K562 (cell line): ENCODE measurements at regions not wholly inside any gene's neighbourhood (a gene's known extent, or its start where the extent isn't known, plus 50 kb on each side); places are given as distances from the start of the nearest gene placed in this dataset.

Experiments
- ATAC-seq: fragments of 200-7000 bp; cut with Tn5 transposase; 3 replicates; pipeline ENCODE4 v1.9.1; 2020; ENCODE audit warnings: moderate library complexity
- BruUV-seq: library from RNA; stranded (reverse); fragments of 400-500 nt; replicated peaks from 2 replicates; lab custom pipeline; 2021; lab: Mats Ljungman, UMichigan
- CTCF ChIA-PET: fragments of 300-600 bp; formaldehyde crosslinking; extraction: SDS; loops from one replicate; lab custom pipeline; 2021; ENCODE audit warnings: low intra/inter-chr PET ratio; lab: Yijun Ruan, JAX
- POLR2A ChIA-PET: fragments of 300-600, 350-650 bp; sonication (Branson Sonifier 250); formaldehyde crosslinking; extraction: SDS; loops from one replicate; lab custom pipeline; 2021; ENCODE audit warnings: antibody characterized with exemption, inconsistent platforms; lab: Yijun Ruan, JAX
- DNase-seq, 4 experiments: peaks; one replicate each; pipeline versions ENCODE4 v3.0.0 to v3.0.0-alpha.2; 2011 to 2018; ENCODE audit warnings: low spot score in 3 of 4, mixed read lengths in 3 of 4; ENCODE audit errors: extremely low read depth in 1 of 4
- FAIRE-seq: peaks from 2 replicates; lab custom pipeline; 2011; peaks lifted over from hg19 to GRCh38; lab: Jason Lieb, UNC
- H2AFZ ChIP-seq: 2 replicates; pipeline ENCODE4 v1.6.0; 2011; ENCODE audit warnings: low read depth, low read length, control low read depth, inconsistent platforms
- H3K27ac ChIP-seq: fragments of 200-600 bp; 3 replicates; pipeline ENCODE4 v1.8.0; 2011; ENCODE audit warnings: low read depth, mild to moderate bottlenecking, control low read depth, inconsistent platforms, low read length, moderate library complexity, mixed read lengths; ENCODE audit errors: extremely low read depth
- H3K27me3 ChIP-seq, 2 experiments: fragments of 300-600 bp in 1 of 2; 2 replicates in 1 of 2; 3 replicates in 1 of 2; pipeline versions ENCODE4 v1.6.0 to v1.8.0; 2011; ENCODE audit warnings: inconsistent platforms in 2 of 2, low read length in 2 of 2, mild to moderate bottlenecking in 1 of 2, mixed read lengths in 1 of 2, moderate library complexity in 1 of 2; ENCODE audit not compliant: control insufficient read depth in 2 of 2, insufficient read depth in 2 of 2
- H3K36me3 ChIP-seq: fragments of 300-600 bp; 3 replicates; pipeline ENCODE4 v1.8.0; 2011; ENCODE audit warnings: mild to moderate bottlenecking, low read length, inconsistent platforms; ENCODE audit not compliant: control insufficient read depth, insufficient read depth
- H3K4me1 ChIP-seq, 2 experiments: fragments of 200-600 bp in 1 of 2; replicated peaks in 1 of 2; 2 replicates in 1 of 2; 3 replicates in 1 of 2; pipeline versions ENCODE4 v1.5.1 to v1.8.0; 2011; ENCODE audit warnings: inconsistent platforms in 2 of 2, low read length in 2 of 2, mild to moderate bottlenecking in 1 of 2, mixed read lengths in 1 of 2, moderate library complexity in 1 of 2; ENCODE audit not compliant: control insufficient read depth in 2 of 2, insufficient read depth in 2 of 2
- H3K4me2 ChIP-seq: 2 replicates; pipeline ENCODE4 v1.6.1; 2011; ENCODE audit warnings: low read length, control low read depth, inconsistent platforms, mixed read lengths; ENCODE audit not compliant: insufficient read depth
- H3K4me3 ChIP-seq: fragments of 200-600 bp; sonication (generic), shearing (Covaris generic); 2 replicates; pipeline ENCODE4 v1.5.1; 2016; ENCODE audit warnings: control low read depth, inconsistent platforms
- H3K79me2 ChIP-seq: fragments of 200-600 bp; 3 replicates; pipeline ENCODE4 v1.8.0; 2011; ENCODE audit warnings: low read length, inconsistent platforms; ENCODE audit not compliant: control insufficient read depth, insufficient read depth
- H3K9ac ChIP-seq, 2 experiments: 2 replicates each; pipeline versions ENCODE4 v1.6.0 to v1.6.1; 2011; ENCODE audit warnings: low read depth in 2 of 2, low read length in 2 of 2, control low read depth in 1 of 2, inconsistent platforms in 1 of 2, mild to moderate bottlenecking in 1 of 2, mixed read lengths in 1 of 2; ENCODE audit not compliant: insufficient read depth in 1 of 2
- H3K9me1 ChIP-seq: one replicate; pipeline ENCODE4 v1.6.0; 2011; ENCODE audit warnings: inconsistent platforms, mild to moderate bottlenecking, low read length, moderate library complexity; ENCODE audit not compliant: control insufficient read depth, insufficient read depth
- H3K9me3 ChIP-seq: replicated peaks from 2 replicates; pipeline ENCODE4 v1.5.1; 2011; ENCODE audit warnings: low read depth, low read length, inconsistent platforms; ENCODE audit not compliant: control insufficient read depth, insufficient read depth
- H4K20me1 ChIP-seq: replicated peaks from 2 replicates; pipeline ENCODE4 v1.6.1; 2011; ENCODE audit warnings: low read length, inconsistent platforms, mixed read lengths; ENCODE audit not compliant: control insufficient read depth, insufficient read depth
- ELF4 ChIP-seq: fragments of 450-650 bp; formaldehyde crosslinking; IDR thresholded peaks from 2 replicates; pipeline ENCODE4 v1.4.0; 2022; ENCODE audit warnings: missing genetic modification characterization
- ELK3 ChIP-seq: fragments of 450-650 bp; formaldehyde crosslinking; IDR thresholded peaks from 2 replicates; pipeline ENCODE4 v1.4.0; 2020; ENCODE audit warnings: mild to moderate bottlenecking
- GABPB1 ChIP-seq: sonication (generic); formaldehyde crosslinking; IDR thresholded peaks from 2 replicates; pipeline ENCODE4 v1.8.0; 2022; ENCODE audit warnings: mild to moderate bottlenecking, missing genetic modification reagents
- GTF2A2 ChIP-seq: IDR thresholded peaks from 2 replicates; pipeline ENCODE4 v1.6.1; 2016; ENCODE audit warnings: mild to moderate bottlenecking, missing genetic modification characterization, missing compliant biosample characterization
- KLF1 ChIP-seq: fragments of 450-650 bp; IDR thresholded peaks from 2 replicates; pipeline ENCODE4 v1.6.1; 2016; ENCODE audit warnings: missing genetic modification characterization, missing compliant biosample characterization
- MAFK ChIP-seq: IDR thresholded peaks from 2 replicates; pipeline ENCODE4 v1.6.1; 2011; ENCODE audit warnings: low read length, improper control_type of control experiment
- MEF2A ChIP-seq: IDR thresholded peaks from 2 replicates; pipeline ENCODE4 v1.6.1; 2011; ENCODE audit warnings: low read depth, mild to moderate bottlenecking, low read length, moderate library complexity; ENCODE audit not compliant: control insufficient read depth
- MITF ChIP-seq: IDR thresholded peaks from 2 replicates; pipeline ENCODE4 v1.6.1; 2014; ENCODE audit warnings: antibody characterized with exemption
- NFE2L1 ChIP-seq: fragments of 450-650 bp; IDR thresholded peaks from 2 replicates; pipeline ENCODE4 v1.6.1; 2016; ENCODE audit warnings: missing genetic modification characterization, low read depth, mild to moderate bottlenecking, missing compliant biosample characterization, moderate library complexity, borderline replicate concordance
- NFYB ChIP-seq: IDR thresholded peaks from 2 replicates; pipeline ENCODE4 v1.6.1; 2011; ENCODE audit warnings: mild to moderate bottlenecking, moderate library complexity; ENCODE audit not compliant: insufficient read length; ENCODE audit errors: extremely low read depth
- POLR2G ChIP-seq: fragments of 200-400 bp; formaldehyde crosslinking; IDR thresholded peaks from 2 replicates; pipeline ENCODE4 v1.6.1; 2017; ENCODE audit warnings: low read depth, mild to moderate bottlenecking, antibody characterized with exemption, low read length, moderate library complexity
- SMC3 ChIP-seq: conservative IDR thresholded peaks from 2 replicates; pipeline ENCODE4 v1.6.1; 2011; ENCODE audit warnings: low read depth, low read length, improper control_type of control experiment; ENCODE audit not compliant: insufficient read depth
- ZBTB33 ChIP-seq: sonication (generic); formaldehyde crosslinking; IDR thresholded peaks from 2 replicates; pipeline ENCODE4 v1.8.1; 2023; ENCODE audit warnings: mild to moderate bottlenecking, missing genetic modification reagents
- ZNF140 ChIP-seq: fragments of 250-450 bp; sonication (Bioruptor Pico); IDR thresholded peaks from 2 replicates; pipeline ENCODE4 v1.8.0; 2021; ENCODE audit warnings: moderate library complexity, mild to moderate bottlenecking, inconsistent platforms
- ZNF277 ChIP-seq: fragments of 250-450 bp; sonication (Bioruptor Pico); IDR thresholded peaks from 2 replicates; pipeline ENCODE4 v1.8.0; 2022; ENCODE audit warnings: inconsistent platforms, mild to moderate bottlenecking, moderate library complexity, borderline replicate concordance
- whole genome bisulfite sequencing: fragments of 100-300 bp; shearing (Covaris generic); methylation state at CpG from one replicate; pipeline ENCODE4 v1.1.6; 2016; ENCODE audit warnings: low coverage, mixed read lengths; ENCODE audit not compliant: insufficient coverage; ENCODE audit errors: missing lambda C conversion rate; 5-methylcytosine and 5-hydroxymethylcytosine counted together
- in situ Hi-C: fragments of 300-500 bp; cut with MboI; formaldehyde crosslinking; loops from 4 replicates; pipeline ENCODE4 v1.15.0; 2018; ENCODE audit warnings: inconsistent platforms, mixed read lengths
- intact Hi-C: fragments of 100-400 bp; cut with micrococcal nuclease; formaldehyde crosslinking; loops from 2 replicates; pipeline ENCODE4 v1.14.2; 2022

- TF ChIP-seq ZNF277 (CRISPR knock-in tag) (no peak), SMC3 (no peak), GTF2A2 (tag) (no peak)
These were observed 88.0 kb downstream of the SIK1 start (continued) for GRCh38 chr21:43338951-43339350.

GRCh38 chr21:43337901-43338655 lies 88.9 kb downstream of the SIK1 start:
- peaks cover 27 to 63% of the 10 kb centered on the region in 2 experiments; a peak in 4 of 5 replicates for H3K27me3 ChIP-seq
- POLR2A ChIA-PET: no interaction called here
- H3K4me3 ChIP-seq: no peak overlapping the region
- intact Hi-C loops (no loop called here), in situ Hi-C loops (no loop called here)
- H3K4me1 ChIP-seq: peaks cover 0 to 21% of the 10 kb centered on the region in 2 experiments; a peak in 2 of 5 replicates
- CTCF ChIA-PET: no interaction called here
- no peaks in the 10 kb centered on the region for H4K20me1 ChIP-seq
- no TSS peak for BruUV-seq
- 5% methylated on average over 18 of the region's 18 CpGs for WGBS
- H3K9ac ChIP-seq: no peak overlapping the region
- ATAC-seq (no peak), FAIRE-seq (no peak), DNase-seq (no peak)
- no peak overlapping the region for H2AFZ ChIP-seq
- H3K9me1 ChIP-seq: no peaks in the 10 kb centered on the region
- no peaks in the 10 kb centered on the region for H3K79me2 ChIP-seq
- H3K36me3 ChIP-seq: no peaks in the 10 kb centered on the region
- H3K9me3 ChIP-seq: no peaks in the 10 kb centered on the region; the same call in 1 of the 2 replicates
- no peak for TF ChIP-seq ELF4
- no peak for TF ChIP-seq KLF1
- no peak for TF ChIP-seq GABPB1 (CRISPR knock-in tag)
- TF ChIP-seq POLR2G: no peak
- TF ChIP-seq ZNF140 (CRISPR knock-in tag): no peak
- no peak for TF ChIP-seq MEF2A
- no peak for TF ChIP-seq MITF
- no peak for TF ChIP-seq NFYB
- TF ChIP-seq ZBTB33 (CRISPR knock-in tag): no peak
- no peak for TF ChIP-seq NFE2L1 (tag)
- TF ChIP-seq ELK3 (CRISPR knock-in tag): no peak
- no peak for TF ChIP-seq MAFK
- H3K27ac ChIP-seq: no peak overlapping the region
- no peak overlapping the region for H3K4me2 ChIP-seq
